ENCODE measurements at regions not wholly inside any gene's neighbourhood (a gene's known extent, or its start where the extent isn't known, plus 50 kb on each side); places are given as distances from the start of the nearest gene placed in this dataset.

GRCh38 chr4:107380836-107381438 lies 339.1 kb downstream of the PAPSS1 start:
- no peaks in the 10 kb centered on the region for H3K9me3 ChIP-seq (ENCODE audit: control insufficient read depth in 2 of 3, insufficient read depth in 1 of 3, low read length in 3 of 3)
- TF ChIP-seq CTCF (IDR thresholded peaks at IDR 0.05; ENCODE audit: borderline replicate concordance, extremely low read depth, insufficient read depth), result no peak
- no peaks in the 10 kb centered on the region for H3K4me1 ChIP-seq (ENCODE audit: control insufficient read depth in 2 of 3, insufficient read depth in 2 of 3, low read depth in 1 of 3, low read length in 3 of 3)
- DNase-seq, result peak in 1 of 5 donors; percentile 66
- no peaks in the 10 kb centered on the region for H3K27me3 ChIP-seq (ENCODE audit: control insufficient read depth, insufficient read depth, low read length)
- intact Hi-C loops (cut with DNase I), result no loop called here
- no peak for FAIRE-seq
- H3K9ac ChIP-seq (ENCODE audit: low read length in 3 of 3), result no peak overlapping the region
- no peaks in the 10 kb centered on the region for H3K36me3 ChIP-seq (ENCODE audit: control insufficient read depth in 2 of 3, insufficient read depth in 3 of 3, low read length in 3 of 3)
- H3K4me3 ChIP-seq (ENCODE audit: low read length in 3 of 3), result no peak overlapping the region
- H3K27ac ChIP-seq (ENCODE audit: low read depth in 2 of 2, low read length in 2 of 2), result no peak overlapping the region

GRCh38 chr4:107380190-107380589 lies 339.8 kb downstream of the PAPSS1 start:
- intact Hi-C loops (cut with DNase I), result no loop called here
- H3K27ac ChIP-seq (ENCODE audit: low read depth in 2 of 2, low read length in 2 of 2), result no peak overlapping the region
- TF ChIP-seq CTCF (IDR thresholded peaks at IDR 0.05; ENCODE audit: borderline replicate concordance, extremely low read depth, insufficient read depth), result no peak
- H3K4me1 ChIP-seq (ENCODE audit: control insufficient read depth in 2 of 3, insufficient read depth in 2 of 3, low read depth in 1 of 3, low read length in 3 of 3), result no peaks in the 10 kb centered on the region
- no peaks in the 10 kb centered on the region for H3K27me3 ChIP-seq (ENCODE audit: control insufficient read depth, insufficient read depth, low read length)
- no peak for FAIRE-seq
- no peaks in the 10 kb centered on the region for H3K36me3 ChIP-seq (ENCODE audit: control insufficient read depth in 2 of 3, insufficient read depth in 3 of 3, low read length in 3 of 3)
- H3K4me3 ChIP-seq (ENCODE audit: low read length in 3 of 3), result no peak overlapping the region
- H3K9ac ChIP-seq (ENCODE audit: low read length in 3 of 3), result no peak overlapping the region
- no peaks in the 10 kb centered on the region for H3K9me3 ChIP-seq (ENCODE audit: control insufficient read depth in 2 of 3, insufficient read depth in 1 of 3, low read length in 3 of 3)
- no peak for DNase-seq

- H3K4me3 ChIP-seq (ENCODE audit: low read length in 3 of 3), result no peak overlapping the region
- FAIRE-seq (no peak), DNase-seq (peak in 1 of 5 donors; percentile 10)
- no peaks in the 10 kb centered on the region for H3K9me3 ChIP-seq (ENCODE audit: control insufficient read depth in 2 of 3, insufficient read depth in 1 of 3, low read length in 3 of 3)
- no peaks in the 10 kb centered on the region for H3K4me1 ChIP-seq (ENCODE audit: control insufficient read depth in 2 of 3, insufficient read depth in 2 of 3, low read depth in 1 of 3, low read length in 3 of 3)
- no peak overlapping the region for H3K9ac ChIP-seq (ENCODE audit: low read length in 3 of 3)
- H3K27me3 ChIP-seq (ENCODE audit: control insufficient read depth, insufficient read depth, low read length), result no peaks in the 10 kb centered on the region
- H3K36me3 ChIP-seq (ENCODE audit: control insufficient read depth in 2 of 3, insufficient read depth in 3 of 3, low read length in 3 of 3), result no peaks in the 10 kb centered on the region
- intact Hi-C loops (cut with DNase I), result no loop called here
- no peak for TF ChIP-seq CTCF (IDR thresholded peaks at IDR 0.05; ENCODE audit: borderline replicate concordance, extremely low read depth, insufficient read depth)
- H3K27ac ChIP-seq (ENCODE audit: low read depth in 2 of 2, low read length in 2 of 2), result no peak overlapping the region
These were observed 340.8 kb downstream of the PAPSS1 start for GRCh38 chr4:107379054-107379869.

Data from kidney (tissue), 13 donors.